GM18511 (cell line): ENCODE measurements at regions not wholly inside any gene's neighbourhood (a gene's known extent, or its start where the extent isn't known, plus 50 kb on each side); places are given as distances from the start of the nearest gene placed in this dataset.
"Not testable (repeated sequence)": the region's sequence is repeated elsewhere in the genome, so short reads cannot be mapped to it uniquely, and the experiment has no call there.

ENCODE experiments used
- ATAC-seq: cut with Tn5 transposase; IDR thresholded peaks from one replicate; pipeline ENCODE4 v1.9.1; 2021; ENCODE audit warnings: mild to moderate bottlenecking, moderate library complexity; ENCODE audit not compliant: unreplicated experiment

- ATAC-seq: not testable (repeated sequence)
Observed at GRCh38 chr5:7268722-7269121, 127.2 kb upstream of the ADCY2 start.

- ATAC-seq: no peak
Observed at GRCh38 chr5:7269591-7270274, 126.2 kb upstream of the ADCY2 start.

DNA sequence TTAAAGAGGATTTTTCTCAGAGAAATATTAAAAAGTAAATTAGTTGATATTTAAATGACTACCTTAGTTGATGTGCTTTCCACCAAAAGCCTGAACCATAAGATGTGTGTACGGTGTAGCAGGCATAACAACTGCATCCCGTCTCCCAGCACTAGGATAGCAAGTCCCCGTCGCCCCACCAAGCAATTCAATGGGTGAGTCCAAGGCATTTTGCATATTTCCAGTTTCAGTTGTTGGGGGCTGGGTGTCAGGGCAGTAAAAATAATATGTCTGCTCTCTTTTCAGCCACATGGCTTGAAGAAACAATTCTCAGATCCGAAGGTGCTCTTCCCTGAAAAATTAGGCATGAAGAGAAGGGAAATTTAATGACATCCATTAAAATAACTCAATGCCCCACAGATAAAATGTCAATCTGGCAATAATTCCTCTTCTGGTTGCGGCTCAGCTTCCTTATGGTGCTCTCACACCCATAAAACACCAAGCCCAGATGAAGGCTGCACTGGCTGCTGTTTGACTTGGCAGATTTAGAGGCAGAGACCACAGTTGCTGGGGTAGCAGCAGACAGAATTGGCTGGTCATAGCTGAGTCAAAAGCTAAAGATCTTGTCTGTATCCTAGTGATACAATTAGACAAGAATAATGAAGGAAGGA is 124.4 kb upstream of the ADCY2 start:
- ATAC-seq: no peak

DNA sequence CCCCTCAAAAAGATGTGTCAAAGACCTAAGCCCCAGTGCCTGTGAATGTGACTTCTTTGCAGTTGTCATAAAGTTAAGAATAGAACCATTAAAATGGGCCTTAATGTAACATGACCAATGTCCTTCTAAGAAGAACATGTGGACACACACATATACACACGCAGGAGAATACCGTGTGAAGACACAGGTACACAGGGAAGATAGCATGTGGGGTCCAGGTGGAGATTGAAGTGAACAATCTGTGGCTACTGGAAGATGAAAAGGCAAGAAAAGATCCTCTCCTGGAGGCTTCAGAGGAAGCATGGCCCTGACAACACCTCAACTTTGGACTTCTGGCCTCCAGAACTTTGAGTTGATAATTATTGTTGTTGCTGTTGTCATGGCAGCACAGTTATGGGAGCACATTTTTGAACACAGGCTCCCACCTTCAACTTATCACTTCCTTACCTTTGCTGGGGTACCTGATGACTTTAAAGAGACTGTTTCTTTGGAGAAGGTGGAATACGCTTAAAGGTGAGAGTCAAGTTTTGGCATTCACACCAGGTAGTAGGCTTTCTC is 123.5 kb upstream of the ADCY2 start:
- no peak for ATAC-seq

DNA sequence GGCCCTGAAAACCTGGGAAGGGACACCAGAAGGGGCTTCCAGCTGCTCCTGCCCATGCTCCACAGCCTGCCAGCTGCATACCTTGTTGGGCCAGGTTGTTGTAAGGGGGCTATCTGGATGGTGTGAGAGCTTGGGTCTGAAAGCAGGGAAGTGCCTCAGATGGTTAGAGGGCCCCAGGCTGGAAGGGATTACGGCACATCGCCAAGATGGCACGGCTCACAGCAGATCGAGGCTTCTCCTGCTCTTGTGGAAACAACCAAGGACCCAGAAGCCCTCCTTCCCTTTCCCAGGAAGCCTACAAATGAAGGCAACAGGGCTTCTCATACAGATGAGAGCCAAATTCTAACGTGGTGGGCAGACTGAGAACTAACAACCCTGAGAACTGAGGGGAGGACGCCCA is 121.7 kb upstream of the ADCY2 start:
- ATAC-seq: no peak

GRCh38 chr5:7289634-7290033 is 106.3 kb upstream of the ADCY2 start:
- ATAC-seq: not testable (repeated sequence)

DNA sequence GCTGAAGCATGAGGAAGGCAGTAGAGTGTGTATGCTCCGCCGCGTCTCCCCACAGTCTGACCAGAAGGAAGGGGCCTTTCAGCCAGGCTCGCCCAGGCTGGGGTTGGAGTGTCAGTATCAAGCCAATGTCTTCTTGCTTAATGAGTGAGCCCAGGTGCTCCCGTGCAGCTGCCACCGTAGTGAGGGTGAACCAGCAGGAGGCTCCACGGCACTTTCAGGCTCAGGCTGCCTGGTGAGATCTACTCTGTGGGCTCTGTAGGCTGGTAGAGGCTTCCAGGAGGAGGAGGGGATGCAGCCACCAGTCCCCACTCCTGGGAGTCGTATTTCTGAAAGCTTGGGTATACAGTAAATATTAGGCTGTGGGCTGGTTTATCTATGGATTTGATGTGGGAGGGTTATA is 98.1 kb upstream of the ADCY2 start:
- not testable (repeated sequence) for ATAC-seq

DNA sequence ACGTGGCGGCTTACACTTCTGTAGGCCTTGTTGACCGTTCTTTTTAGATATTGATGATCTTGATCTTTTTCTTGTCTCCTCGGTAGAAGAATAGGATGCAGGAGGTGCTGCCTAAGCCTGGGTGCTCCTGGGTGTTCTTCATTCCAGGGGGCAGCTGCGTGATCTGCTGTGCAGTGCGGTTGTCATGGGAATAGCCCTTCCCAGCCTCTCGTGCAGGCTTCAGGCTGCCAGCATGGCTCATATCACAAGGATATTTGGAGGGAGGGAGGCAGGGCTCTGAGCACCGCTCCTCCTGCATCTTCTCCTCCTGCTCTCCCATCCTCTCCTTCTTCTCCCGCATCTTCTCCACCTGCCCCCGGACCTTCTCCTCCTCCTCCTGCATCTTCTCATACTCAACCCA is 96.2 kb upstream of the ADCY2 start:
- not testable (repeated sequence) for ATAC-seq

- ATAC-seq: not testable (repeated sequence)
Observed at GRCh38 chr5:7305000-7305674, 90.8 kb upstream of the ADCY2 start.

GRCh38 chr5:7306556-7306955 is 89.4 kb upstream of the ADCY2 start:
- ATAC-seq: not testable (repeated sequence)

GRCh38 chr5:7307709-7308108 is 88.2 kb upstream of the ADCY2 start:
- not testable (repeated sequence) for ATAC-seq

- ATAC-seq: not testable (repeated sequence)
Observed at GRCh38 chr5:7309715-7310114, 86.2 kb upstream of the ADCY2 start.

DNA sequence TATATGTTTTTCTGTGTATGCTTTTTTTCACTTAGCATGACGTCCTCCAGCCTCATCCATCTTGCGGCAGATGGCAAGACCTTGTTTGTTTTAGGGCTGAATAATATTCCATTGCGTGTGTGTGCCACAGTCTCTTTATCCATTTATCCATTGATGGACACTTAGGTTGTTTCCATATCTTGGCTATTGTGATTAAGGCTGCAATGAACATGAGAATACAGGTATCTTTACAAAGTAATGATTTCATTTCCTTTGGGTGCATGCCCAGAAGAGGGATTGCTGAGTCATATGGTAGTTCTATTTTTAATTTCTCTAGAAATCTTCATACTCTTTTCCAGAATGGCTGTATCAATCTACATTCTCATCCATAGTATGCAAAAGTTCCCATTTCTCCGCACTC is 85.3 kb upstream of the ADCY2 start:
- not testable (repeated sequence) for ATAC-seq

- ATAC-seq: no peak
Observed at GRCh38 chr5:7315118-7315517, 80.8 kb upstream of the ADCY2 start.

- no peak for ATAC-seq
Observed at GRCh38 chr5:7317751-7318150, 78.2 kb upstream of the ADCY2 start.

DNA sequence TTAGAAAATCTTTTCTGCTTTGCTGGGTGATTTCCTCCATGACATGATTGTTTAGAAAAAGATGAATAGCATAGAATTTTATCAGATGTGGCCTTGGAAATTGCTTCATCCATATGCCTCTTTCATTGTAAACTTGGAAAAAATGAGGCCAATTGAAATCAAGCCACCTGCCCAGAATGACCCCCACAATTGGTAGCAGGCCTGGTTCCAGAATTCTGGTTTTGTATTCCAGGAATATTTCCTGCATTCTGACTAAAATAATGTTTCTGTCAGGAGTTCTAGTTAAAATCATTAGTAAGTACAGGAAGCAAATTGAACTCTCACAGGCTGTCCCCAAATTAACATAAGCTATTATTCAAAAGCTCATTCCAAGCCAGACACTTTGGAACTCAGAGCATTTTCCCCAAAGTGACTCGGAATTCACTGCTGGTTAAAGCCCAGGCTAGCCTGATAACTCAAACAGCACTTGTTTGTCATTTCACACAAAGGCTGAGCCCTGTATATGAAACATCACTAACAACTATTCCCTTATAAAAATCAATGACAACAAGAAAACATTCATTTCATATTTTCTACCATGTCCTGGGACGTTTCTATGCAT is 75.1 kb upstream of the ADCY2 start:
- ATAC-seq: no peak

GRCh38 chr5:7321724-7322123 is 74.2 kb upstream of the ADCY2 start:
- ATAC-seq: no peak

GRCh38 chr5:7324919-7325318 is 71.0 kb upstream of the ADCY2 start:
- no peak for ATAC-seq

GRCh38 chr5:7325975-7326913 is 69.7 kb upstream of the ADCY2 start:
- no peak for ATAC-seq

- no peak for ATAC-seq
Observed at GRCh38 chr5:7329141-7329540, 66.8 kb upstream of the ADCY2 start.
